K562 (cell line): ENCODE measurements at regions not wholly inside any gene's neighbourhood (a gene's known extent, or its start where the extent isn't known, plus 50 kb on each side); places are given as distances from the start of the nearest gene placed in this dataset.

Experiments
- ATAC-seq: fragments of 200-7000 bp; cut with Tn5 transposase; 3 replicates; pipeline ENCODE4 v1.9.1; 2020; ENCODE audit warnings: moderate library complexity
- BruUV-seq: library from RNA; stranded (reverse); fragments of 400-500 nt; replicated peaks from 2 replicates; lab custom pipeline; 2021; lab: Mats Ljungman, UMichigan
- CTCF ChIA-PET: fragments of 300-600 bp; formaldehyde crosslinking; extraction: SDS; loops from one replicate; lab custom pipeline; 2021; ENCODE audit warnings: low intra/inter-chr PET ratio; lab: Yijun Ruan, JAX
- POLR2A ChIA-PET: fragments of 300-600, 350-650 bp; sonication (Branson Sonifier 250); formaldehyde crosslinking; extraction: SDS; loops from one replicate; lab custom pipeline; 2021; ENCODE audit warnings: antibody characterized with exemption, inconsistent platforms; lab: Yijun Ruan, JAX
- DNase-seq, 4 experiments: peaks; one replicate each; pipeline versions ENCODE4 v3.0.0 to v3.0.0-alpha.2; 2011 to 2018; ENCODE audit warnings: low spot score in 3 of 4, mixed read lengths in 3 of 4; ENCODE audit errors: extremely low read depth in 1 of 4
- FAIRE-seq: peaks from 2 replicates; lab custom pipeline; 2011; peaks lifted over from hg19 to GRCh38; lab: Jason Lieb, UNC
- H2AFZ ChIP-seq: 2 replicates; pipeline ENCODE4 v1.6.0; 2011; ENCODE audit warnings: low read depth, low read length, control low read depth, inconsistent platforms
- H3K27ac ChIP-seq: fragments of 200-600 bp; 3 replicates; pipeline ENCODE4 v1.8.0; 2011; ENCODE audit warnings: low read depth, mild to moderate bottlenecking, control low read depth, inconsistent platforms, low read length, moderate library complexity, mixed read lengths; ENCODE audit errors: extremely low read depth
- H3K27me3 ChIP-seq, 2 experiments: fragments of 300-600 bp in 1 of 2; 2 replicates in 1 of 2; 3 replicates in 1 of 2; pipeline versions ENCODE4 v1.6.0 to v1.8.0; 2011; ENCODE audit warnings: inconsistent platforms in 2 of 2, low read length in 2 of 2, mild to moderate bottlenecking in 1 of 2, mixed read lengths in 1 of 2, moderate library complexity in 1 of 2; ENCODE audit not compliant: control insufficient read depth in 2 of 2, insufficient read depth in 2 of 2
- H3K36me3 ChIP-seq: fragments of 300-600 bp; 3 replicates; pipeline ENCODE4 v1.8.0; 2011; ENCODE audit warnings: mild to moderate bottlenecking, low read length, inconsistent platforms; ENCODE audit not compliant: control insufficient read depth, insufficient read depth
- H3K4me1 ChIP-seq, 2 experiments: fragments of 200-600 bp in 1 of 2; replicated peaks in 1 of 2; 2 replicates in 1 of 2; 3 replicates in 1 of 2; pipeline versions ENCODE4 v1.5.1 to v1.8.0; 2011; ENCODE audit warnings: inconsistent platforms in 2 of 2, low read length in 2 of 2, mild to moderate bottlenecking in 1 of 2, mixed read lengths in 1 of 2, moderate library complexity in 1 of 2; ENCODE audit not compliant: control insufficient read depth in 2 of 2, insufficient read depth in 2 of 2
- H3K4me2 ChIP-seq: 2 replicates; pipeline ENCODE4 v1.6.1; 2011; ENCODE audit warnings: low read length, control low read depth, inconsistent platforms, mixed read lengths; ENCODE audit not compliant: insufficient read depth
- H3K4me3 ChIP-seq: fragments of 200-600 bp; sonication (generic), shearing (Covaris generic); 2 replicates; pipeline ENCODE4 v1.5.1; 2016; ENCODE audit warnings: control low read depth, inconsistent platforms
- H3K79me2 ChIP-seq: fragments of 200-600 bp; 3 replicates; pipeline ENCODE4 v1.8.0; 2011; ENCODE audit warnings: low read length, inconsistent platforms; ENCODE audit not compliant: control insufficient read depth, insufficient read depth
- H3K9ac ChIP-seq, 2 experiments: 2 replicates each; pipeline versions ENCODE4 v1.6.0 to v1.6.1; 2011; ENCODE audit warnings: low read depth in 2 of 2, low read length in 2 of 2, control low read depth in 1 of 2, inconsistent platforms in 1 of 2, mild to moderate bottlenecking in 1 of 2, mixed read lengths in 1 of 2; ENCODE audit not compliant: insufficient read depth in 1 of 2
- H3K9me1 ChIP-seq: one replicate; pipeline ENCODE4 v1.6.0; 2011; ENCODE audit warnings: inconsistent platforms, mild to moderate bottlenecking, low read length, moderate library complexity; ENCODE audit not compliant: control insufficient read depth, insufficient read depth
- H3K9me3 ChIP-seq: replicated peaks from 2 replicates; pipeline ENCODE4 v1.5.1; 2011; ENCODE audit warnings: low read depth, low read length, inconsistent platforms; ENCODE audit not compliant: control insufficient read depth, insufficient read depth
- H4K20me1 ChIP-seq: replicated peaks from 2 replicates; pipeline ENCODE4 v1.6.1; 2011; ENCODE audit warnings: low read length, inconsistent platforms, mixed read lengths; ENCODE audit not compliant: control insufficient read depth, insufficient read depth
- BCL6 ChIP-seq: fragments of 250-450 bp; sonication (Bioruptor Pico); IDR thresholded peaks from 2 replicates; pipeline ENCODE4 v1.4.0; 2020
- CGGBP1 ChIP-seq: fragments of 250-450 bp; sonication (Bioruptor Pico); IDR thresholded peaks from 2 replicates; pipeline ENCODE4 v1.9.0; 2021; ENCODE audit warnings: mild to moderate bottlenecking
- CREBBP ChIP-seq: IDR thresholded peaks from one replicate; pipeline ENCODE4 v1.6.1; 2012; ENCODE audit warnings: low read depth, mild to moderate bottlenecking, control low read depth, inconsistent platforms, low read length
- CTCF ChIP-seq, 3 experiments: IDR thresholded peaks in 2 of 3; conservative IDR thresholded peaks in 1 of 3; 2 replicates each; pipeline ENCODE4 v1.5.1; 2011 to 2012; ENCODE audit warnings: low read length in 3 of 3, mild to moderate bottlenecking in 3 of 3, control low read depth in 2 of 3, improper control_type of control experiment in 1 of 3, inconsistent platforms in 1 of 3, low read depth in 1 of 3, mixed read lengths in 1 of 3, moderate library complexity in 1 of 3; ENCODE audit not compliant: insufficient read depth in 2 of 3
- EZH2 ChIP-seq: IDR thresholded peaks from 2 replicates; pipeline ENCODE4 v1.6.1; 2012; ENCODE audit warnings: low read depth, mild to moderate bottlenecking, inconsistent platforms, low read length, borderline replicate concordance
- GTF3C2 ChIP-seq: IDR thresholded peaks from 3 replicates; pipeline ENCODE4 v1.6.1; 2011; ENCODE audit warnings: borderline replicate concordance, mild to moderate bottlenecking, moderate library complexity; ENCODE audit not compliant: insufficient read length; ENCODE audit errors: extremely low read depth
- HNRNPUL1 ChIP-seq: fragments of 200-400 bp; formaldehyde crosslinking; IDR thresholded peaks from 2 replicates; pipeline ENCODE4 v1.6.1; 2017; ENCODE audit warnings: low read length
- MAX ChIP-seq: sonication (generic); formaldehyde crosslinking; IDR thresholded peaks from 2 replicates; pipeline ENCODE4 v1.9.0; 2022; ENCODE audit warnings: mild to moderate bottlenecking, missing genetic modification reagents
- UBTF ChIP-seq, 2 experiments: IDR thresholded peaks; 2 replicates each; pipeline ENCODE4 v1.6.1; 2012; ENCODE audit warnings: improper control_type of control experiment in 2 of 2, low read depth in 2 of 2, low read length in 2 of 2, borderline replicate concordance in 1 of 2
- WGBS: fragments of 100-300 bp; shearing (Covaris generic); methylation state at CpG from one replicate; pipeline ENCODE4 v1.1.6; 2016; ENCODE audit warnings: low coverage, mixed read lengths; ENCODE audit not compliant: insufficient coverage; ENCODE audit errors: missing lambda C conversion rate; 5-methylcytosine and 5-hydroxymethylcytosine counted together
- in situ Hi-C: fragments of 300-500 bp; cut with MboI; formaldehyde crosslinking; loops from 4 replicates; pipeline ENCODE4 v1.15.0; 2018; ENCODE audit warnings: inconsistent platforms, mixed read lengths
- intact Hi-C: fragments of 100-400 bp; cut with micrococcal nuclease; formaldehyde crosslinking; loops from 2 replicates; pipeline ENCODE4 v1.14.2; 2022

GRCh38 chr1:221159608-221160007, 280.4 kb downstream of the HLX start:
- ATAC-seq (no peak), FAIRE-seq (no peak), DNase-seq (no peak)
- no peak overlapping the region for H3K4me3 ChIP-seq
- 0% methylated on average over 2 of the region's 2 CpGs for WGBS
- TF ChIP-seq MAX (no peak), CREBBP (no peak), CTCF (IDR thresholded peaks at IDR 0.05 in 2 of 3, conservative IDR thresholded peaks at IDR 0.05 in 1 of 3; ENCODE audit: insufficient read depth in 2 of 3, low read depth in 1 of 3, low read length in 3 of 3) (no peak), BCL6 (CRISPR knock-in tag) (no peak), HNRNPUL1 (no peak), EZH2 (no peak), GTF3C2 (no peak), CGGBP1 (CRISPR knock-in tag) (no peak), UBTF (IDR thresholded peaks at IDR 0.05; ENCODE audit: borderline replicate concordance in 1 of 2, low read depth in 2 of 2, low read length in 2 of 2) (no peak)
- no peaks in the 10 kb centered on the region for H3K9me3 ChIP-seq
- H4K20me1 ChIP-seq, result no peaks in the 10 kb centered on the region
- no peak overlapping the region for H3K9ac ChIP-seq
- intact Hi-C loops, result no loop called here
- H3K9me1 ChIP-seq, result no peaks in the 10 kb centered on the region
- POLR2A ChIA-PET, result no interaction called here
- BruUV-seq, result no TSS peak
- H2AFZ ChIP-seq, result no peak overlapping the region
- no peak overlapping the region for H3K4me2 ChIP-seq
- H3K27me3 ChIP-seq, result no peaks in the 10 kb centered on the region
- no peaks in the 10 kb centered on the region for H3K36me3 ChIP-seq
- CTCF ChIA-PET, result no interaction called here
- no peaks in the 10 kb centered on the region for H3K4me1 ChIP-seq
- no peaks in the 10 kb centered on the region for H3K79me2 ChIP-seq
- in situ Hi-C loops, result no loop called here
- H3K27ac ChIP-seq, result no peak overlapping the region
